ENCODE measurements at regions not wholly inside any gene's neighbourhood (a gene's known extent, or its start where the extent isn't known, plus 50 kb on each side); places are given as distances from the start of the nearest gene placed in this dataset.
"Not testable (repeated sequence)": the region's sequence is repeated elsewhere in the genome, so short reads cannot be mapped to it uniquely, and the experiment has no call there.

- Histone ChIP-seq H3K27me3 (ENCODE audit: insufficient read depth, low read length) (no peaks in the 10 kb centered on the region), H3K36me3 (ENCODE audit: insufficient read depth, low read length) (no peaks in the 10 kb centered on the region), H2AFZ (ENCODE audit: low read length) (no peak overlapping the region), H3K79me2 (ENCODE audit: insufficient read depth, low read length) (no peaks in the 10 kb centered on the region), H3K9me3 (ENCODE audit: low read depth, low read length) (no peaks in the 10 kb centered on the region), H4K20me1 (ENCODE audit: insufficient read depth, low read length) (no peaks in the 10 kb centered on the region), H3K4me3 (ENCODE audit: insufficient read depth, low read length) (no peak overlapping the region), H3K27ac (ENCODE audit: low read depth, low read length) (no peak overlapping the region), H3K4me1 (ENCODE audit: insufficient read depth, low read length) (peaks cover 17% of the 10 kb centered on the region), H3K4me2 (ENCODE audit: insufficient read depth, low read length) (peak overlapping the region; percentile 49)
- DNase-seq (ENCODE audit: insufficient read length, low spot score, missing footprints) = no peak
- no peak for TF ChIP-seq CTCF (IDR thresholded peaks at IDR 0.05; ENCODE audit: extremely low read depth, low read depth, low read length)
Observed at GRCh38 chr3:87436781-87437543, 160.6 kb upstream of the POU1F1 start.

- no peak for TF ChIP-seq CTCF (IDR thresholded peaks at IDR 0.05; ENCODE audit: extremely low read depth, low read depth, low read length)
- Histone ChIP-seq H3K9me3 (ENCODE audit: low read depth, low read length) (no peaks in the 10 kb centered on the region), H3K36me3 (ENCODE audit: insufficient read depth, low read length) (no peaks in the 10 kb centered on the region), H3K4me2 (ENCODE audit: insufficient read depth, low read length) (no peak overlapping the region), H2AFZ (ENCODE audit: low read length) (peak overlapping the region; percentile 31), H3K4me3 (ENCODE audit: insufficient read depth, low read length) (no peak overlapping the region), H3K4me1 (ENCODE audit: insufficient read depth, low read length) (peaks cover 17% of the 10 kb centered on the region), H3K27ac (ENCODE audit: low read depth, low read length) (no peak overlapping the region), H4K20me1 (ENCODE audit: insufficient read depth, low read length) (no peaks in the 10 kb centered on the region), H3K27me3 (ENCODE audit: insufficient read depth, low read length) (no peaks in the 10 kb centered on the region), H3K79me2 (ENCODE audit: insufficient read depth, low read length) (no peaks in the 10 kb centered on the region)
- no peak for DNase-seq (ENCODE audit: insufficient read length, low spot score, missing footprints)
Observed at GRCh38 chr3:87435926-87436620, 159.7 kb upstream of the POU1F1 start.

- not testable (repeated sequence) for H2AFZ ChIP-seq (ENCODE audit: low read length); H3K27me3 ChIP-seq (ENCODE audit: insufficient read depth, low read length); H4K20me1 ChIP-seq (ENCODE audit: insufficient read depth, low read length); H3K79me2 ChIP-seq (ENCODE audit: insufficient read depth, low read length); H3K9me3 ChIP-seq (ENCODE audit: low read depth, low read length); H3K4me2 ChIP-seq (ENCODE audit: insufficient read depth, low read length); H3K4me3 ChIP-seq (ENCODE audit: insufficient read depth, low read length); H3K36me3 ChIP-seq (ENCODE audit: insufficient read depth, low read length); DNase-seq (ENCODE audit: insufficient read length, low spot score, missing footprints); H3K27ac ChIP-seq (ENCODE audit: low read depth, low read length)
- peaks cover 17% of the 10 kb centered on the region for H3K4me1 ChIP-seq (ENCODE audit: insufficient read depth, low read length)
Observed at GRCh38 chr3:87433445-87433844, 157.1 kb upstream of the POU1F1 start.

- H3K4me1 ChIP-seq (ENCODE audit: insufficient read depth, low read length) = no peaks in the 10 kb centered on the region
- no peak for TF ChIP-seq CTCF (IDR thresholded peaks at IDR 0.05; ENCODE audit: extremely low read depth, low read depth, low read length)
- no peak overlapping the region for H3K4me3 ChIP-seq (ENCODE audit: insufficient read depth, low read length)
- H4K20me1 ChIP-seq (ENCODE audit: insufficient read depth, low read length) = no peaks in the 10 kb centered on the region
- no peak overlapping the region for H3K4me2 ChIP-seq (ENCODE audit: insufficient read depth, low read length)
- no peaks in the 10 kb centered on the region for H3K36me3 ChIP-seq (ENCODE audit: insufficient read depth, low read length)
- no peak overlapping the region for H3K27ac ChIP-seq (ENCODE audit: low read depth, low read length)
- no peaks in the 10 kb centered on the region for H3K9me3 ChIP-seq (ENCODE audit: low read depth, low read length)
- DNase-seq (ENCODE audit: insufficient read length, low spot score, missing footprints) = peak; percentile 50
- H2AFZ ChIP-seq (ENCODE audit: low read length) = peak overlapping the region; percentile 27
- H3K79me2 ChIP-seq (ENCODE audit: insufficient read depth, low read length) = no peaks in the 10 kb centered on the region
- H3K27me3 ChIP-seq (ENCODE audit: insufficient read depth, low read length) = no peaks in the 10 kb centered on the region
Observed at GRCh38 chr3:87426918-87427317, 150.5 kb upstream of the POU1F1 start.

Data from osteoblast (primary cell).